ENCODE measurements at regions not wholly inside any gene's neighbourhood (a gene's known extent, or its start where the extent isn't known, plus 50 kb on each side); places are given as distances from the start of the nearest gene placed in this dataset.
"Not testable (repeated sequence)": the region's sequence is repeated elsewhere in the genome, so short reads cannot be mapped to it uniquely, and the experiment has no call there.

GRCh38 chr9:135173066-135173465, 85.6 kb downstream of the OLFM1 start:
- DNase-seq (ENCODE audit: low spot score), result no peak

- no peak for DNase-seq (ENCODE audit: low spot score)
Measured at GRCh38 chr9:135174248-135174647, 86.8 kb downstream of the OLFM1 start.

- no peak for DNase-seq (ENCODE audit: low spot score)
Measured at GRCh38 chr9:135174981-135175380, 87.5 kb downstream of the OLFM1 start.

GRCh38 chr9:135176284-135176683, 88.8 kb downstream of the OLFM1 start:
- no peak for DNase-seq (ENCODE audit: low spot score)

- DNase-seq (ENCODE audit: low spot score), result not testable (repeated sequence)
Measured at GRCh38 chr9:135177562-135177961, 90.1 kb downstream of the OLFM1 start.

GRCh38 chr9:135178498-135178897, 91.0 kb downstream of the OLFM1 start:
- no peak for DNase-seq (ENCODE audit: low spot score)

- no peak for DNase-seq (ENCODE audit: low spot score)
Measured at GRCh38 chr9:135179041-135179440, 91.6 kb downstream of the OLFM1 start.

- no peak for DNase-seq (ENCODE audit: low spot score)
Measured at GRCh38 chr9:135179976-135180375, 92.5 kb downstream of the OLFM1 start.

GRCh38 chr9:135180586-135180985, 93.1 kb downstream of the OLFM1 start:
- no peak for DNase-seq (ENCODE audit: low spot score)

- DNase-seq (ENCODE audit: low spot score), result no peak
Measured at GRCh38 chr9:135181336-135181735, 93.9 kb downstream of the OLFM1 start.

- DNase-seq (ENCODE audit: low spot score), result not testable (repeated sequence)
Measured at GRCh38 chr9:135181841-135182240, 94.4 kb downstream of the OLFM1 start.

GRCh38 chr9:135183069-135183468, 95.6 kb downstream of the OLFM1 start:
- DNase-seq (ENCODE audit: low spot score), result no peak

GRCh38 chr9:135183528-135184180, 96.2 kb downstream of the OLFM1 start:
- no peak for DNase-seq (ENCODE audit: low spot score)

GRCh38 chr9:135184181-135185053, 96.9 kb downstream of the OLFM1 start:
- no peak for DNase-seq (ENCODE audit: low spot score)

- no peak for DNase-seq (ENCODE audit: low spot score)
Measured at GRCh38 chr9:135185060-135185459, 97.6 kb downstream of the OLFM1 start.

- DNase-seq (ENCODE audit: low spot score), result no peak
Measured at GRCh38 chr9:135186248-135187164, 99.0 kb downstream of the OLFM1 start.

- no peak for DNase-seq (ENCODE audit: low spot score)
Measured at GRCh38 chr9:135187365-135187764, 99.9 kb downstream of the OLFM1 start.

GRCh38 chr9:135188681-135189151, 101.2 kb downstream of the OLFM1 start:
- no peak for DNase-seq (ENCODE audit: low spot score)

GRCh38 chr9:135189497-135189896, 102.0 kb downstream of the OLFM1 start:
- no peak for DNase-seq (ENCODE audit: low spot score)

GRCh38 chr9:135190789-135191577, 103.5 kb downstream of the OLFM1 start:
- no peak for DNase-seq (ENCODE audit: low spot score)

GRCh38 chr9:135192686-135193085, 105.2 kb downstream of the OLFM1 start:
- no peak for DNase-seq (ENCODE audit: low spot score)
